Body of pancreas (tissue), 4 donors: ENCODE measurements at regions not wholly inside any gene's neighbourhood (a gene's known extent, or its start where the extent isn't known, plus 50 kb on each side); places are given as distances from the start of the nearest gene placed in this dataset.

Source experiments
- ATAC-seq: fragments of 150-250 bp; one replicate; pipeline ENCODE4 v1.9.1; 2016
- DNase-seq, 4 donors: peaks; one replicate each; pipeline ENCODE4 v3.0.0-alpha.2; 2019
- H3K27ac ChIP-seq, 4 donors: fragments of 200-600 bp; sonication (generic); 1 replicate in 3 of 4; 2 replicates in 1 of 4; pipeline versions ENCODE4 v1.5.1 to v1.6.1; 2016 to 2019; ENCODE audit warnings: mild to moderate bottlenecking in 1 of 4, mixed read lengths in 1 of 4, moderate library complexity in 1 of 4
- H3K27me3 ChIP-seq, 2 donors: fragments of 200-600 bp; sonication (generic); one replicate each; pipeline ENCODE4 v1.6.0; 2016; ENCODE audit warnings: mild to moderate bottlenecking in 1 of 2
- H3K36me3 ChIP-seq, 2 donors: fragments of 200-600 bp; sonication (generic); replicated peaks in 1 of 2; 2 replicates each; pipeline ENCODE4 v1.5.1; 2016; ENCODE audit warnings: low read depth in 2 of 2; ENCODE audit not compliant: insufficient read depth in 1 of 2
- H3K4me1 ChIP-seq: fragments of 200-600 bp; sonication (generic); one replicate; pipeline ENCODE4 v1.6.0; 2016
- H3K4me3 ChIP-seq, 2 donors: fragments of 200-600 bp; sonication (generic); 1 replicate in 1 of 2; 2 replicates in 1 of 2; pipeline ENCODE4 v1.5.1; 2016 to 2019
- H3K9me3 ChIP-seq, 3 donors: fragments of 200-600 bp; sonication (generic); 1 replicate in 2 of 3; 2 replicates in 1 of 3; pipeline ENCODE4 v1.5.1; 2016
- POLR2A ChIP-seq, 3 donors: fragments of 450-650 bp; IDR thresholded peaks; one replicate each; pipeline ENCODE4 v1.6.1; 2016; ENCODE audit warnings: antibody characterized with exemption in 3 of 3, mild to moderate bottlenecking in 2 of 3
- WGBS, 2 donors: methylation state at CpG; one replicate each; pipeline ENCODE4 v1.1.5; 2017; 5-methylcytosine and 5-hydroxymethylcytosine counted together
- intact Hi-C: fragments of 100-400 bp; cut with DNase I; formaldehyde crosslinking; loops from one replicate; pipeline ENCODE4 v1.15.1; 2023
- TF ChIP-seq, protein P1 (sequence below), 7 experiments: fragments of 450-650 bp in 4 of 7; fragments of 200-600 bp in 3 of 7; sonication (generic) in 3 of 7; IDR thresholded peaks; one replicate each; pipeline ENCODE4 v1.5.1; 2016 to 2019; ENCODE audit warnings: antibody characterized with exemption in 7 of 7

- Histone ChIP-seq H3K27ac (no peak overlapping the region), H3K36me3 (no peaks in the 10 kb centered on the region), H3K27me3 (no peaks in the 10 kb centered on the region), H3K4me3 (no peak overlapping the region), H3K9me3 (no peaks in the 10 kb centered on the region), H3K4me1 (no peaks in the 10 kb centered on the region)
- ATAC-seq, result no peak
- no peak for DNase-seq
- no peak for TF ChIP-seq POLR2A (IDR thresholded peaks at IDR 0.05)
- TF ChIP-seq, protein P1, sequence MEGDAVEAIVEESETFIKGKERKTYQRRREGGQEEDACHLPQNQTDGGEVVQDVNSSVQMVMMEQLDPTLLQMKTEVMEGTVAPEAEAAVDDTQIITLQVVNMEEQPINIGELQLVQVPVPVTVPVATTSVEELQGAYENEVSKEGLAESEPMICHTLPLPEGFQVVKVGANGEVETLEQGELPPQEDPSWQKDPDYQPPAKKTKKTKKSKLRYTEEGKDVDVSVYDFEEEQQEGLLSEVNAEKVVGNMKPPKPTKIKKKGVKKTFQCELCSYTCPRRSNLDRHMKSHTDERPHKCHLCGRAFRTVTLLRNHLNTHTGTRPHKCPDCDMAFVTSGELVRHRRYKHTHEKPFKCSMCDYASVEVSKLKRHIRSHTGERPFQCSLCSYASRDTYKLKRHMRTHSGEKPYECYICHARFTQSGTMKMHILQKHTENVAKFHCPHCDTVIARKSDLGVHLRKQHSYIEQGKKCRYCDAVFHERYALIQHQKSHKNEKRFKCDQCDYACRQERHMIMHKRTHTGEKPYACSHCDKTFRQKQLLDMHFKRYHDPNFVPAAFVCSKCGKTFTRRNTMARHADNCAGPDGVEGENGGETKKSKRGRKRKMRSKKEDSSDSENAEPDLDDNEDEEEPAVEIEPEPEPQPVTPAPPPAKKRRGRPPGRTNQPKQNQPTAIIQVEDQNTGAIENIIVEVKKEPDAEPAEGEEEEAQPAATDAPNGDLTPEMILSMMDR (IDR thresholded peaks at IDR 0.05), result no peak
- intact Hi-C loops, result no loop called here
- 84 to 93% methylated on average over 2 of the region's 2 CpGs for WGBS, 2 donors
These were observed 82.3 kb upstream of the PLCB4 start for GRCh38 chr20:8986631-8987030.

GRCh38 chr20:8990770-8991169, 78.1 kb upstream of the PLCB4 start:
- no peak overlapping the region for H3K4me3 ChIP-seq
- intact Hi-C loops, result no loop called here
- ATAC-seq, result no peak

GRCh38 chr20:8994045-8994444, 74.8 kb upstream of the PLCB4 start:
- no peak overlapping the region for H3K27ac ChIP-seq
- WGBS, 2 donors, result 63 to 70% methylated on average over 4 of the region's 4 CpGs
- H3K4me1 ChIP-seq, result no peaks in the 10 kb centered on the region
- ATAC-seq (no peak), DNase-seq (no peak)
- H3K9me3 ChIP-seq, result peaks cover 0 to 3% (median 0%) of the 10 kb centered on the region in 3 donors
- TF ChIP-seq, protein P1 (IDR thresholded peaks at IDR 0.05), result no peak
- no peak for TF ChIP-seq POLR2A (IDR thresholded peaks at IDR 0.05)
- intact Hi-C loops, result no loop called here
- H3K27me3 ChIP-seq, result no peaks in the 10 kb centered on the region
- H3K4me3 ChIP-seq, result no peak overlapping the region
- no peaks in the 10 kb centered on the region for H3K36me3 ChIP-seq

More at GRCh38 chr20:8990770-8991169, 78.1 kb upstream of the PLCB4 start:
- no peak overlapping the region for H3K27ac ChIP-seq
- no peaks in the 10 kb centered on the region for H3K27me3 ChIP-seq
- no peaks in the 10 kb centered on the region for H3K36me3 ChIP-seq
- H3K4me1 ChIP-seq, result no peaks in the 10 kb centered on the region
- no peak for DNase-seq
- peaks cover 0 to 3% (median 0%) of the 10 kb centered on the region in 3 donors for H3K9me3 ChIP-seq
- TF ChIP-seq POLR2A (IDR thresholded peaks at IDR 0.05), result no peak
- TF ChIP-seq, protein P1 (IDR thresholded peaks at IDR 0.05), result no peak

- Histone ChIP-seq H3K4me1 (no peaks in the 10 kb centered on the region), H3K4me3 (no peak overlapping the region), H3K27ac (no peak overlapping the region), H3K36me3 (no peaks in the 10 kb centered on the region), H3K9me3 (peaks cover 0 to 3% (median 0%) of the 10 kb centered on the region in 3 donors), H3K27me3 (no peaks in the 10 kb centered on the region)
- intact Hi-C loops, result no loop called here
- no peak for ATAC-seq
- WGBS, 2 donors, result 37 to 49% methylated on average over 3 of the region's 3 CpGs
- TF ChIP-seq, protein P1 (IDR thresholded peaks at IDR 0.05), result no peak
- no peak for TF ChIP-seq POLR2A (IDR thresholded peaks at IDR 0.05)
- DNase-seq, result no peak
These were observed 73.1 kb upstream of the PLCB4 start for GRCh38 chr20:8995761-8996160.

DNA sequence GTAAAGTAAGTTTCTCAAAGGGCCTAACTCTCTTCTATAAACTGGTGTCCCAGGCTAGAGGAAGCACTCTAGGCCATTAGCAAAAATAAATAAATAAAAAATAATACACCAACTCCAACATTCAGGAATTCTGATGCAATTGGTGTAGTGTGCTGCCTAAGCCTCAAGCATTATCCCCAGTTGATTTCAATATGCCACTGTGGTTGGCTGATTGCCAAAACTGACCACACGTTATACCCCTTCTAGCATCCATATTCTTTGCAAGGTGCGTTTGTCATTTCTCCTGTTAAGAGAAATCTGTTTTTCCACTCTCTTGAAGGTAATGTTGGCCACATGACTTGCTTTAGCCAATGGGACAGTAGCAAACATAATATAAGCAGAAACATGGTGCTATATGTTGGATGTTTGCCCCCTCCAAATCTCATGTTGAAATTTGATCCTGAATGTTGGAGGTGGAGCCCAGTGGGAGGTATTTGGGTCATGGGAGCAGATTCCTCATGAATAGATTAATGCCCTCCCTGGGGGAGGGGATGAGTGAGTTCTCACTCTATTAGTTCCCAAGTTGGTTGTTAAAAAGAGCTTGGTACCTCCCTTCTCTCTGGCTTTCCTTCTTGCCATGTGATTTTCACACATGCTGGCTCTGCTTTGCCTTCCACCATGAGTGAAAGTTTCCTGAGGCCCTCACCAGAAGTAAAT, 71.9 kb upstream of the PLCB4 start:
- no peak for DNase-seq

More for the DNA sequence above, 71.9 kb upstream of the PLCB4 start:
- intact Hi-C loops, result no loop called here
- TF ChIP-seq, protein P1 (IDR thresholded peaks at IDR 0.05), result no peak
- no peak for TF ChIP-seq POLR2A (IDR thresholded peaks at IDR 0.05)
- peaks cover 0 to 3% (median 0%) of the 10 kb centered on the region in 3 donors for H3K9me3 ChIP-seq
- no peaks in the 10 kb centered on the region for H3K4me1 ChIP-seq
- WGBS, 2 donors, result 32 to 34% methylated on average over 2 of the region's 2 CpGs
- no peak overlapping the region for H3K27ac ChIP-seq
- H3K27me3 ChIP-seq, result no peaks in the 10 kb centered on the region
- H3K4me3 ChIP-seq, result no peak overlapping the region
- no peaks in the 10 kb centered on the region for H3K36me3 ChIP-seq
- ATAC-seq, result no peak
